ENCODE measurements at regions not wholly inside any gene's neighbourhood (a gene's known extent, or its start where the extent isn't known, plus 50 kb on each side); places are given as distances from the start of the nearest gene placed in this dataset.

DNA sequence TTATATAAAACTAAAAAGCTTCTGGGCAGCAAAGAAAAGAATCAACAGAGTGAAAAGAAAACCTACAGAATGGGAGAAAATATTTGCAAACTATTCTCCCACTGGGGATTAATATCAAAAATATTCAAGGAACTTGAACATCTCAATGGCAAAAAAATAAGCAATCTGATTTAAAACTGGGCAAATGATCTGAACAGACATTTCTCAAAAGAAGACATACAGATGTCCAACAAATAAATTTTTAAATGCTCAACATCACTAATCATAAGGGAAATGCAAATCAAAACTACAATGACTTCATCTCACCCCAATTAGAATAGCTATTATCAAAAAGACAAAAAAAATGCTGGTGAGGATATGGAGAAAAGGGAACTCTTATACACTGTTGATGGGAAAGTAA lies 57.2 kb upstream of the SSBP2 start:
- H3K27ac ChIP-seq (ENCODE audit: control insufficient read depth, insufficient read depth, low read length): no peak overlapping the region
- H3K36me3 ChIP-seq (ENCODE audit: control insufficient read depth in 2 of 2, extremely low read depth in 1 of 2, insufficient read depth in 2 of 2, low read length in 2 of 2): no peaks in the 10 kb centered on the region
- dilution Hi-C loops (cut with MboI; ENCODE audit: extremely low pct_ligation_motif_present, low sequenced_read_pairs): no loop called here
- no peaks in the 10 kb centered on the region for H3K9me3 ChIP-seq (ENCODE audit: control insufficient read depth, low read depth, low read length)
- H3K4me3 ChIP-seq (ENCODE audit: control insufficient read depth in 2 of 3, extremely low read depth in 1 of 3, insufficient read depth in 2 of 3, low read depth in 1 of 3, low read length in 3 of 3): no peak overlapping the region
- no peaks in the 10 kb centered on the region for H3K9me1 ChIP-seq (ENCODE audit: control insufficient read depth, extremely low read depth, insufficient read depth, low read length)
- FAIRE-seq (no peak), DNase-seq (ENCODE audit: low read depth, low spot score) (no peak)
- no peak overlapping the region for H3K9ac ChIP-seq (ENCODE audit: control insufficient read depth, extremely low read depth, insufficient read depth, low read length)
- H3K79me2 ChIP-seq (ENCODE audit: control insufficient read depth, insufficient read depth, low read length): no peaks in the 10 kb centered on the region
- no peaks in the 10 kb centered on the region for H3K27me3 ChIP-seq (ENCODE audit: control insufficient read depth, extremely low read depth, insufficient read depth, low read length)
- H2AFZ ChIP-seq (ENCODE audit: control insufficient read depth, low read length): no peak overlapping the region
- no peak overlapping the region for H3K4me2 ChIP-seq (ENCODE audit: control insufficient read depth, extremely low read depth, insufficient read depth, low read depth, low read length)
- H3K4me1 ChIP-seq (ENCODE audit: control insufficient read depth, extremely low read depth, insufficient read depth, low read length): no peaks in the 10 kb centered on the region
- no peaks in the 10 kb centered on the region for H4K20me1 ChIP-seq (ENCODE audit: control insufficient read depth, extremely low read depth, insufficient read depth, low read length)
- TF ChIP-seq, protein P1, sequence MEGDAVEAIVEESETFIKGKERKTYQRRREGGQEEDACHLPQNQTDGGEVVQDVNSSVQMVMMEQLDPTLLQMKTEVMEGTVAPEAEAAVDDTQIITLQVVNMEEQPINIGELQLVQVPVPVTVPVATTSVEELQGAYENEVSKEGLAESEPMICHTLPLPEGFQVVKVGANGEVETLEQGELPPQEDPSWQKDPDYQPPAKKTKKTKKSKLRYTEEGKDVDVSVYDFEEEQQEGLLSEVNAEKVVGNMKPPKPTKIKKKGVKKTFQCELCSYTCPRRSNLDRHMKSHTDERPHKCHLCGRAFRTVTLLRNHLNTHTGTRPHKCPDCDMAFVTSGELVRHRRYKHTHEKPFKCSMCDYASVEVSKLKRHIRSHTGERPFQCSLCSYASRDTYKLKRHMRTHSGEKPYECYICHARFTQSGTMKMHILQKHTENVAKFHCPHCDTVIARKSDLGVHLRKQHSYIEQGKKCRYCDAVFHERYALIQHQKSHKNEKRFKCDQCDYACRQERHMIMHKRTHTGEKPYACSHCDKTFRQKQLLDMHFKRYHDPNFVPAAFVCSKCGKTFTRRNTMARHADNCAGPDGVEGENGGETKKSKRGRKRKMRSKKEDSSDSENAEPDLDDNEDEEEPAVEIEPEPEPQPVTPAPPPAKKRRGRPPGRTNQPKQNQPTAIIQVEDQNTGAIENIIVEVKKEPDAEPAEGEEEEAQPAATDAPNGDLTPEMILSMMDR (optimal IDR thresholded peaks at IDR 0.05 in 1 of 3, IDR thresholded peaks at IDR 0.05 in 1 of 3, conservative IDR thresholded peaks at IDR 0.05 in 1 of 3; ENCODE audit: extremely low read depth in 1 of 3, insufficient read depth in 2 of 3, low read length in 3 of 3): no peak
- TF ChIP-seq EZH2 (IDR thresholded peaks at IDR 0.05; ENCODE audit: low read length): no peak

GRCh38 chr5:81805086-81805485 lies 54.2 kb upstream of the SSBP2 start:
- Histone ChIP-seq H4K20me1 (ENCODE audit: control insufficient read depth, extremely low read depth, insufficient read depth, low read length) (no peaks in the 10 kb centered on the region), H3K9me3 (ENCODE audit: control insufficient read depth, low read depth, low read length) (no peaks in the 10 kb centered on the region), H3K9ac (ENCODE audit: control insufficient read depth, extremely low read depth, insufficient read depth, low read length) (no peak overlapping the region), H3K4me3 (ENCODE audit: control insufficient read depth in 2 of 3, extremely low read depth in 1 of 3, insufficient read depth in 2 of 3, low read depth in 1 of 3, low read length in 3 of 3) (no peak overlapping the region), H3K27me3 (ENCODE audit: control insufficient read depth, extremely low read depth, insufficient read depth, low read length) (no peaks in the 10 kb centered on the region), H3K4me2 (ENCODE audit: control insufficient read depth, extremely low read depth, insufficient read depth, low read depth, low read length) (no peak overlapping the region), H3K9me1 (ENCODE audit: control insufficient read depth, extremely low read depth, insufficient read depth, low read length) (no peaks in the 10 kb centered on the region), H3K4me1 (ENCODE audit: control insufficient read depth, extremely low read depth, insufficient read depth, low read length) (peaks cover 7% of the 10 kb centered on the region), H3K79me2 (ENCODE audit: control insufficient read depth, insufficient read depth, low read length) (no peaks in the 10 kb centered on the region), H3K36me3 (ENCODE audit: control insufficient read depth in 2 of 2, extremely low read depth in 1 of 2, insufficient read depth in 2 of 2, low read length in 2 of 2) (no peaks in the 10 kb centered on the region), H3K27ac (ENCODE audit: control insufficient read depth, insufficient read depth, low read length) (no peak overlapping the region), H2AFZ (ENCODE audit: control insufficient read depth, low read length) (no peak overlapping the region)
- DNase-seq (ENCODE audit: low read depth, low spot score): no peak
- dilution Hi-C loops (cut with MboI; ENCODE audit: extremely low pct_ligation_motif_present, low sequenced_read_pairs): no loop called here
- no peak for FAIRE-seq
- TF ChIP-seq EZH2 (IDR thresholded peaks at IDR 0.05; ENCODE audit: low read length): no peak
- TF ChIP-seq, protein P1 (optimal IDR thresholded peaks at IDR 0.05 in 1 of 3, IDR thresholded peaks at IDR 0.05 in 1 of 3, conservative IDR thresholded peaks at IDR 0.05 in 1 of 3; ENCODE audit: extremely low read depth in 1 of 3, insufficient read depth in 2 of 3, low read length in 3 of 3): no peak
